ENCODE measurements at regions not wholly inside any gene's neighbourhood (a gene's known extent, or its start where the extent isn't known, plus 50 kb on each side); places are given as distances from the start of the nearest gene placed in this dataset.

DNA sequence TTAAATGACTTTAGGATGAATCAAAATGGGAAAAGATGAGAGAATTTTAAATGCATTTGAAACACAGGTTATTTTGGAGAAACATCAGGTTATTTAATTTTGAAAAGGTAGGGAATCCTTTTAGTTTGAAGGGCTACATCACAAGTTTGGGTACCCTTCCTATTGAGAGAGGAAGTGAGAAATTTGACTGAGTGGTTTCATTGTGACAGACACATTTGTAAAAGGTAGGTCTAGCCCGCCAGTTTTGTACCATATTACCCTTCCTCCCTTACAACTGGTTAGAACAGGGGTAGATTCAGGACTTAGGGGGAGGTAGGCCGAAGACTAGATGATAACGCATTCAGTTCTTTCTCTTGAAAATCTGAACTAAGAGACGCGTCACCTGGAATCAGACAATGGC lies 464.2 kb downstream of the EBF1 start:
- TF ChIP-seq CTCF (conservative IDR thresholded peaks at IDR 0.05; ENCODE audit: low read length) (no peak), EZH2phosphoT487 (IDR thresholded peaks at IDR 0.05; ENCODE audit: borderline replicate concordance, low read depth, low read length) (no peak)
